ENCODE measurements at regions not wholly inside any gene's neighbourhood (a gene's known extent, or its start where the extent isn't known, plus 50 kb on each side); places are given as distances from the start of the nearest gene placed in this dataset.
"Not testable (repeated sequence)": the region's sequence is repeated elsewhere in the genome, so short reads cannot be mapped to it uniquely, and the experiment has no call there.

DNA sequence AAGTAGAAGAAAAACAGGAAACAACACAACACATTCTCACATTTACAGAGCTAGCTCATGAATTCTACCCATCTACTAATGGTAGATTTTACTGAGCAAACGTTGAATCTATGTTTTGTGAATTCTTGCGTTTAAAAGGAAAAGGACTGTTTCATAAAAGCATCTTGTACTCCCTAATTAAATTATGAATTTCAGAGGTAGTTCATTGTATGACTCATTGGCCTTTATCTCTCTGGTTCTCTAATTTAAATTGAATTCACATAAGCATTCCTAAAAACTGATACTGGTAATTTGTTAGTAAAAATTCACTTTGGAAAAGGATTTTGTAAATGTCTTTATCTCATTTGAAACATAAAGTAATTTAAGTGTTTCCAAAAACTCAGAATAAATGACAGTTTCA, 687.3 kb downstream of the BRINP3 start:
- TF ChIP-seq, protein P1, sequence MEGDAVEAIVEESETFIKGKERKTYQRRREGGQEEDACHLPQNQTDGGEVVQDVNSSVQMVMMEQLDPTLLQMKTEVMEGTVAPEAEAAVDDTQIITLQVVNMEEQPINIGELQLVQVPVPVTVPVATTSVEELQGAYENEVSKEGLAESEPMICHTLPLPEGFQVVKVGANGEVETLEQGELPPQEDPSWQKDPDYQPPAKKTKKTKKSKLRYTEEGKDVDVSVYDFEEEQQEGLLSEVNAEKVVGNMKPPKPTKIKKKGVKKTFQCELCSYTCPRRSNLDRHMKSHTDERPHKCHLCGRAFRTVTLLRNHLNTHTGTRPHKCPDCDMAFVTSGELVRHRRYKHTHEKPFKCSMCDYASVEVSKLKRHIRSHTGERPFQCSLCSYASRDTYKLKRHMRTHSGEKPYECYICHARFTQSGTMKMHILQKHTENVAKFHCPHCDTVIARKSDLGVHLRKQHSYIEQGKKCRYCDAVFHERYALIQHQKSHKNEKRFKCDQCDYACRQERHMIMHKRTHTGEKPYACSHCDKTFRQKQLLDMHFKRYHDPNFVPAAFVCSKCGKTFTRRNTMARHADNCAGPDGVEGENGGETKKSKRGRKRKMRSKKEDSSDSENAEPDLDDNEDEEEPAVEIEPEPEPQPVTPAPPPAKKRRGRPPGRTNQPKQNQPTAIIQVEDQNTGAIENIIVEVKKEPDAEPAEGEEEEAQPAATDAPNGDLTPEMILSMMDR (IDR thresholded peaks at IDR 0.05; ENCODE audit: low read depth, low read length): no peak
- no peak overlapping the region for H3K4me3 ChIP-seq (ENCODE audit: low read depth, low read length)

DNA sequence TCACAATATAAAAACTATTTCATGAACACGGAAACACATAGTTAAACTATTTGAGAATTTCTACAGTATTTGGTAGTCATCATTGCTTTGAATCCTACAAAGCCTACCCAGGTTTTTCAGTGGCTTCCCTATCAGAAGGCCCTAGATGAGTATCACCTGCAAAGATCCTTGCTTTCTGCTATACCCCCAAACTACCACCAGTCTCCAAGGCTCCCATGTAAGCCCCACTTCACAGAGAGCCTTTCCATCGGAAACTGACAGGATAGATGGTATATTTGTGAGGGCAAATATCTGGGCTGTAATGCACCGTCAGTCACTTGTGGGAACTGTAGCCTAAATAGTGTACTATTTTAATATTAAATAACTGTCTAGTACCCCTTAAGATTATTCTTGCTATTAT, 674.3 kb downstream of the BRINP3 start:
- TF ChIP-seq, protein P1 (IDR thresholded peaks at IDR 0.05; ENCODE audit: low read depth, low read length): no peak
- no peak overlapping the region for H3K4me3 ChIP-seq (ENCODE audit: low read depth, low read length)

DNA sequence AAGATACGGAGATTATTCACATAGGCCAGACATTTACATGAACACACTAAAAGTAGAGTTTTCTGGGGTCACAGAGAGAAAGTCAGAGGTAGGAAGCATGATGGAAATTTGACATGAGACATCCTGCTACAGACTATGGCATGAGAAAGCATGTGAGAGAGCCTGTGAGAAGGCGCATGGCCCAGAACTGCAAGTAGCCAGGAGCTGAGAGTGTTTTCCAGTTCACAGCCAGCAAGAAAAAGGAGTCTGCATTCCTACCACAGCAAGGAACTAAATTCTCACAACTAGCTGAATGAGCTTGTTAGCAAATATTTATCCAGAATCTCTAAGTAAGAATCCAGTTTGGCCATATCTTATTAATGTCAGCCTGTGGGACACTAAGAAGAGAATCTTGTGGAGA, 673.3 kb downstream of the BRINP3 start:
- H3K4me3 ChIP-seq (ENCODE audit: low read depth, low read length): no peak overlapping the region
- TF ChIP-seq, protein P1 (IDR thresholded peaks at IDR 0.05; ENCODE audit: low read depth, low read length): no peak

DNA sequence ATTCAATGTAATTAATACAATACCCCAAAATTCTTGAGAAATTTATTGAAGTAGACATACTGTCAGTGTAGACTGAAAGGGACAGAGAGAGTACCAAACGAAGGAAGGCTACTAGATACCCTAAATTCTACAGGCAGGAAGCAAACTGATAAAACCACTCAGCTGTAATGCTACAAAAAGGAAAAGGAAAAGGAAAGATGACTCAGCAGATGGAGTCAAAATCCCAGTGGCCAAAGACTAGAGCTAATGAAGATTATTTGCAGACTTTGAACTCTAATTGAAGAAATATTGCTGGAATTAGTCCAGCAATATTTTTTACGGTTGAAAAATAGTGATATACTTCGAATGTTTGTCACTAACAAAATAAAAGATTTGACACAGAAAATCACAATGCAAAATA, 671.9 kb downstream of the BRINP3 start:
- TF ChIP-seq, protein P1 (IDR thresholded peaks at IDR 0.05; ENCODE audit: low read depth, low read length): no peak
- H3K4me3 ChIP-seq (ENCODE audit: low read depth, low read length): no peak overlapping the region

DNA sequence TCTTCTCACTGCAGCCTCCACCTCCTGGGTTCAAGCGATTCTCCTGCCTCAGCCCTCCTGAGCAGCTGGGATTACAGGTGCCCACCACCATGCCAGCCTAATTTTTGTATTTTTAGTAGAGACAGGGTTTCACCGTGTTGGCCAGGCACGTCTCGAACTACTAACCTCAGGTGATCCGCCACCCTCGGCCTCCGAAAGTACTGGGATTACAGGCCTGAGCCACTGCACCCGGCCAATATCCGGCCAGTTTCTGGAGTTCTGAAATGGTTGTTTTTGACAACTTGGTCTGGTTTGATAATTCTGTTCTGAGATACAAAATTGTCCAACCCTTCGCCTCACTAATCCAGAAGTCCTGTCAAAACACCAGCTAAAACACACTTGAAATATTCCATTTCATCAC, 667.0 kb downstream of the BRINP3 start:
- H3K4me3 ChIP-seq (ENCODE audit: low read depth, low read length): not testable (repeated sequence)

DNA sequence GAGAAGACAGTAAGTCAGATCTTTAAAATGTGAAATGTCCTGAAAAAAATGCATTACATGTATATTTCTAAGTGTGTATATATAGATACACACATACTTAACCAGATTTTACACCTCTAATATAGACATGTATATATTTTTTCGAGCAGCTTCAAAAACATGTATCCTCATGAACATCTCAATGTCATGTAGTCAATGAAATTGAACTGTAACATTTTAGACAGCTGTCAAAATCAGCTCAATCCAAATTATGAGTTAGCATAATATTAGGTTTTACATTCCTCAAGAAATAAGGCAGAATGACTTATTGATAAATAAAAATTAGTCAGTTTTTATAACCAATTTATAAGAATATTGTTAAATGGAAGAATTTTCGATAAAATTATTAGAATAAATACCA, 665.7 kb downstream of the BRINP3 start:
- TF ChIP-seq, protein P1 (IDR thresholded peaks at IDR 0.05; ENCODE audit: low read depth, low read length): no peak
- no peak overlapping the region for H3K4me3 ChIP-seq (ENCODE audit: low read depth, low read length)

DNA sequence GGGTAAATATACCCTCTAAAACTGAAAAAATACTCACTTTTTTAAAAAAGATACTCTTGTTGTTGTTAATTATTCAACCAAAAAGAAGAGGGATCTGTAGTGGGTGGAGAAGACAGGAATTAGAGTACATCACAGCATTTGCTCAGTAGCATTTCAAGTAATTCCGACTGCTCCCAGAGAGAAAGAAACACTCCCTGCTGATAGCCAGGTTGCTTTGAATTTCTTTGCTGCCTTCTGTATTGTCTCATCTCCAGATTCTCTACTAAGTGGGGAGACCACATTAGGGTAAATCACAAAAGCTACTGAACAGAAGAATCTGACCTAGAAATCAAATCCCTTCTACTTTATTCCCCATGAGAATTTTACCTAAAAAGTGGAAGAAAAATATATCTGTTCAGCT, 661.1 kb downstream of the BRINP3 start:
- TF ChIP-seq, protein P1 (IDR thresholded peaks at IDR 0.05; ENCODE audit: low read depth, low read length): no peak
- H3K4me3 ChIP-seq (ENCODE audit: low read depth, low read length): no peak overlapping the region

DNA sequence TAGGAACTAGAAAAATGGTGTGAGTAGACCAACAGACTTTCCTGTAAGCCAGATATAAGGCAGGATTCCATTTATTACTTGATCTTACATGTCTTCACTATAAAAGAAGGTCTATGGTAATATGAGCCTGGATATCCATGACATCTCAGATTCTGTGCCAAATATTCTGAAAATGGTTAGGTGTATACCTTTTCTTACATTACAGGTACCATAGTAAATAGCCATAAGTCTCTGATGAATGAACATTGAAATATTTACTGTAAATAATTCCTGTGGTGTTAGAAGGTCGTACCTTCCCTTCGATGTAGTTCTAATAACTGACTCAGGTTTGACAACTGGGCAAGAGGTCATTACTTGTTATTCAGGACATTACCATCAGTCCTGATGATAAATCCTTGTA, 657.9 kb downstream of the BRINP3 start:
- TF ChIP-seq, protein P1 (IDR thresholded peaks at IDR 0.05; ENCODE audit: low read depth, low read length): no peak
- H3K4me3 ChIP-seq (ENCODE audit: low read depth, low read length): no peak overlapping the region

All from WI38 (cell line).